NOMO-1 (cell line): ENCODE measurements at regions not wholly inside any gene's neighbourhood (a gene's known extent, or its start where the extent isn't known, plus 50 kb on each side); places are given as distances from the start of the nearest gene placed in this dataset.

Experiments used
- DNase-seq, 2 experiments: peaks; one replicate each; lab custom pipeline; 2025; ENCODE audit not compliant: unreplicated experiment in 2 of 2; lab: John Stamatoyannopoulos, UW

DNA sequence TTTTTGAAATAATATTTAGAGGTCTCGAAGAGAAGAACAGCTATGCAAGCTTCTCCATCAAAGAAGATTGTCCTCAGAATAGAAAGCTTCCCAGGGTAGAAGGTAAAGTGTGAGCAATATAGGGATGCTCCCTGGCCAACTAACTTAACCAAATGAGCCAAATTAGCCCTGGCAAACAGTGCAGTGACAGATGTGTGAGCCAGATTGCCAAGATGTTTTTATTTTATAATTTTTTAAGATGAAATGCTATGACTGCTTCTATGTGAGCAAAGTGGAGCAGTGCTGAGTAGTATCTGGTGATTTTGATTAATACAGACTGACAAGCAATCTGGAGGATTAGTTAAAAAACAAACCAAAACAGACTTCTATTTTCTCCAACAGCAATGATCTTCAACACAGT is 202.1 kb downstream of the NOVA1 start:
- DNase-seq, result no peak

GRCh38 chr14:26394150-26394810 is 203.6 kb downstream of the NOVA1 start:
- DNase-seq, result no peak

- DNase-seq, result no peak
These were observed 205.3 kb downstream of the NOVA1 start for GRCh38 chr14:26392498-26392897.

DNA sequence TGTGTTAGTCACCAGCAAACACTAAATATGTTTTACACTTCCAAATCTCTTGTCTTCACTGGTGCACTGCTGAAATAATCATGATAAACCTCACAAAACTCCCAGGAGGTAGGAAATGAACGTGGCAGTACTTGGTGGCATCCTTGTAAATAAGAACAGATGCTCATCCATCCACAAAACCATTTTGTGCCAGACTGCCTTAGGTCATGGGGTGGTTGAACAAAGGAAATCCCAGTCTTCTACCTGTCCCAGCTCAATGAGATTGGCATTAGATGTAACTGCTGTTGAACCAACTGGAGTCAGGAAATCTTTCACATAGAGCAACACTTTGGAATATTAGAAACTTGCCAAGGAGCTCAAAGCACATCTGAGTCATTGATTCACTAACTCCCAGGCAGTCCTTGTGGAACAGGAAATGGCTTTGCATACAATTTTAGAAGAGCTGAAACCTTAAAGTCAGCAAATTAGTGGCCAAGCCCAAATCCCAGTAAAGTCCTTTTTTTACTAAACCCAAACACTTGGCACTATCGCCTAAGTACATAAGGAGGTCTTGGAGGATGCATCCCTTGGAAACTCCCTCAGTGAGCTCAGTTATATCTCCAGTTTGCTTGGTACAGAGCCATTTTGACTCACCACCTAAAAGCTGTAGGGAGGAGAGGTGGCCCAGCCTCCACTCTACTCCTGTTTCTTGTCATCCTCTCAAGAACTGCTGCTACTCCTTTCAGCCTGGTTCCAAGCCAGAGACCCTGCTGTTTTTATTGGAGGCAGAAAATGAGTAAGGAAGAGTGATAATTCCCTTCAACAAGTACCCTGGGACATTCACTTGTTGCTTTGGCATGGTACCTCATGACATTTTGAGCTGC is 208.0 kb downstream of the NOVA1 start:
- no peak for DNase-seq

DNA sequence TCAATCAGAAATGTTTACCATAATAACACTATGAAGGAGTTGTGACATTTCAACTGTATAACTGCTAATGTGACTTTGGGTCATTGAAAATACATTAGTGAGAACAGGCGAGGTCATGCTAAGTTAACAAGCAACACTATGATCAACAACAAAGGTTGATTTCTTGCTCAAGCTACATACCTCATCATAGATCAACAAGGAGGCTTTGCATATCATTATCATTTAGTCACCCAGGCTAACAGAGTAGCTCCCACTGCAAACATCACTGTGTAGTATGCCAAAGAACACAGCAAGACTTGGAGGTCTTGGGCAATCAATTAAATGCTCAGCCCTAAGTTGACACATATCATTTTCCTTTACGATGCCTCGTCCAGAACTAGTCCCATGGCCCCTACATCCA is 212.5 kb downstream of the NOVA1 start:
- DNase-seq, result no peak

- no peak for DNase-seq
These were observed 214.7 kb downstream of the NOVA1 start for GRCh38 chr14:26382901-26383685.

DNA sequence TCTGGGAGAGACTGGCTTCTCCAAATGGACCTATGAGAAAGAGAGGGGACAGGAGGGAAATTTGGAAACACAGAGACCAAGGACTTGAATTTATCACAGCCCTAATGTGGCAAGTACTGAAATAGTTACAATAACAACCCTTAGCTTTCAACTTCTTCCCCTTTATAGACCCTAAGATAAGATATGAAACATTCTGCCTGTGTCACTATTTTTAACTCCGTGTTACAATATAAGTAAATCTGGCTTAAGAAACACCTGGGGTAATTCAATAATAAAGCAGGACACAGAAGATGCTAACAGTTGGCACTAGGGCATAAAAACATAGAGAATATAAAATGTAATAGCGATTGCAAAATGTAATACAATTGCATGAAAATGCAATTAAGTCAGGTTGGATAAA is 216.4 kb downstream of the NOVA1 start:
- no peak for DNase-seq

GRCh38 chr14:26380637-26381036 is 217.2 kb downstream of the NOVA1 start:
- DNase-seq, result no peak

DNA sequence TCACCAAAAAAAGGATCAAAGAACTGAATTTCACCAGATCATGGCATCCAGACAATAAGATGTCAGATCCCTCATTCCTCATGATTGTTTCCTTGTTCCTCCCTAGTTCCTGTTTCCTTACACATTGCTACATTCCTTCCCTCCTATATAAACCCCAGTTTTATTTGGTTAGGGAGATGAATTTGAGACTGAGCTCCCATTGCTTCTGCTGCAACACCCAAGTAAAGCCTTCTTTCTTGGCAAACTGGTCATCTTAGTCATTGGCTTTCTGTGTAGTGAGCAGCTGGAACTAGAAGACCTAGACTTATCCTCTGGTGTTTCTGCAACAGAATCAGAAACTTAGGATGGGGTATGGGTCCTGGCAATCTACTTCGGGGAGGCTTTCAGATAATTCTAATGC is 217.9 kb downstream of the NOVA1 start:
- DNase-seq, result no peak

GRCh38 chr14:26377150-26377549 is 220.7 kb downstream of the NOVA1 start:
- DNase-seq, result peak in 1 of 2 experiments; percentile 3

GRCh38 chr14:26370115-26370514 is 227.7 kb downstream of the NOVA1 start:
- DNase-seq, result no peak

- no peak for DNase-seq
These were observed 234.1 kb downstream of the NOVA1 start for GRCh38 chr14:26363689-26364088.

DNA sequence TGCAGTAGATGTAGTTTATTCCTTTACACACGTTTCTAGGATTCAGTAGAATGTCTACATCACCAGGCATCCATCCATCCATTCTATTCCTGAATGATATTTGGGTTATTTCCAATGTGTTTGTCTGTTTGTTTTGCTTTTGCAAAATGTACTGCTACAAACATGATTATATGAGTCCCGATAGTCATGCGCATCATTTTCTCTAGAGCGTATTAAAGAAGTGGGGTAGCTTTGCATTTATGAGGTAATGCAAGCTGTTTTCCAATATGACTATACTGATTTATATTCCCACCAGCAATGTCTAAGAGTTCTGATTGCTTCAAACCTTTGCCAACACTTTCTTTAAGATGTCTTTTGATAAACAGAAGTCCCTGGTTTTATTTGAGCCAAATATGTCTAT is 253.2 kb downstream of the NOVA1 start:
- no peak for DNase-seq

- no peak for DNase-seq
These were observed 258.5 kb downstream of the NOVA1 start for GRCh38 chr14:26339381-26339780.

DNA sequence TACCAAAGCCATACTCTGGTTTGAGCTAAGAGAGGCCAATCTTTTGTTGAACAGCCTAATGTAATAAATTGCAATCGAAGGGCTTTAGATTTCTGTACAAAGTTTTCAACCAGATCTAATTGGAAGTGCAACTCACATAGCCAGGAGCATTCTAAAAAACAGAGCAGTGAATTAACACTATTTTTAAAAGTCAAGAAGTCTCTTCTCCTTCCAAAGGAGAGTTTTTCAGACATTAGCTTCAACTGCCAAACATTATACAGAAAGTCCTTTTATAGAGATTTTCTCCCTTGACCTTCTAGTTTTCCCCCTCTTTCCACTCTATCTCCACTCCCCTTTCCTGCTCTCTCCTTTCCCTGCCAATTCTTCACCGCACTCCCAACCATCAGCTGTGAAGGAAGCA is 259.6 kb downstream of the NOVA1 start:
- no peak for DNase-seq

DNA sequence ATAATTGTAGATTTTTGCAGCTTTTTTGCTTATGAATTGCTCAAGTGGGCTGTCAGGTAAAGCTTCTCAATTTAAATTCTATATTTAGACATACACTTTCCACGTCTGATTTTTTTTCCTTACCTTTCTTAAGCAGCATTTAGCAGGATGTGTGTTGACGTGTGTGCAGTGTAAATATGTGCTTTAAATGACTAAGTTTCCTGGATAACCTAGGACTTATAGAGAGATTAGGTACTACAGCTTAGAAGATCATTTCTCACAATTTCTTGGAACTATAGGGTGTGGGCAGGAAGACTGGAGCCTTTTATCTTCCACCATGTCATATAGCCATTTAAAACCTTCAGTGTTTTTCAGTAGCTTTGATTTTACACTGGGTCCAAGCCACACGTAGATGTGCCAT is 263.5 kb downstream of the NOVA1 start:
- DNase-seq, result no peak

DNA sequence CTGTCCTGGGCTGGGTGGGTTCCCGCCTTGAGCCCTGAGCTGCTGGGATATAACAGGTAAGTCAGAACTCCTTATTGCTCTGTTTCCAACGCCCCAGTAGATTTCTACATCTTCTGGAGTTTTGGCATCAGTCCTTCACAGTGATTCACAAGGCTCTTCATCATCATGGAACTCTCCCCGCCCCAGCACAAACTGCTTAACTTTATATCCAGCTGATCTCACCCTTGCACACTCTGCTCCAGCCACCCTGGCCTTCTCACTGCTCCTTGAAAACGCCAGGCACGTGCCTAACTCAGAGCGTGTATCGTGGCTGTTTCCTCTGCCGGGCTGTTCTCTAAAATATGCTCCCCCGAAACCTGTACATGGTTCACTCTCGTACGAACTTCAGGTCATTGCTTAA is 264.9 kb downstream of the NOVA1 start:
- no peak for DNase-seq

DNA sequence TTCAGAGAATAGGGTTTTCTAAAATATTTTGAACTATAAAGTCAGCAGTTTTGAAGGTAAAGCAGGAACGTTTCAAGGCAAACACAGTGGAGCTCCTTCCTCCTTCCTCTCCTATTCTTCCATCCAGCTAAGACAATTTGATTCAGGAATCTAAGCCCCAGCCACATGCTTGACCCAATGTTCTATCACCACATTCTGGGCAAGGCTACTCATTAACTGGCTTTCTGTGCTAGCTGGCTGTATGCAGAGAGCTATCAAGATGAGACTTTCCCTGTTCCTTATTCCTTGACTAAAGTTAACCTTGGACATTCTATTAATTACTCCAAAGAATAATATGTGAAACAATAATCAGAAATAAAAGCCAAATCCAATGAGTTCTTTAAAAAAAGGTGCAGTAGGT is 266.9 kb downstream of the NOVA1 start:
- no peak for DNase-seq

GRCh38 chr14:26328791-26329190 is 269.0 kb downstream of the NOVA1 start:
- no peak for DNase-seq

GRCh38 chr14:26323869-26324268 is 274.0 kb downstream of the NOVA1 start:
- no peak for DNase-seq

- DNase-seq, result no peak
These were observed 276.9 kb downstream of the NOVA1 start for GRCh38 chr14:26320886-26321285.
